K562 (cell line): ENCODE measurements at regions not wholly inside any gene's neighbourhood (a gene's known extent, or its start where the extent isn't known, plus 50 kb on each side); places are given as distances from the start of the nearest gene placed in this dataset.

Experiments used
- ATAC-seq: fragments of 200-7000 bp; cut with Tn5 transposase; 3 replicates; pipeline ENCODE4 v1.9.1; 2020; ENCODE audit warnings: moderate library complexity
- BruUV-seq: library from RNA; stranded (reverse); fragments of 400-500 nt; replicated peaks from 2 replicates; lab custom pipeline; 2021; lab: Mats Ljungman, UMichigan
- CTCF ChIA-PET: fragments of 300-600 bp; formaldehyde crosslinking; extraction: SDS; loops from one replicate; lab custom pipeline; 2021; ENCODE audit warnings: low intra/inter-chr PET ratio; lab: Yijun Ruan, JAX
- POLR2A ChIA-PET: fragments of 300-600, 350-650 bp; sonication (Branson Sonifier 250); formaldehyde crosslinking; extraction: SDS; loops from one replicate; lab custom pipeline; 2021; ENCODE audit warnings: antibody characterized with exemption, inconsistent platforms; lab: Yijun Ruan, JAX
- DNase-seq, 4 experiments: peaks; one replicate each; pipeline versions ENCODE4 v3.0.0 to v3.0.0-alpha.2; 2011 to 2018; ENCODE audit warnings: low spot score in 3 of 4, mixed read lengths in 3 of 4; ENCODE audit errors: extremely low read depth in 1 of 4
- FAIRE-seq: peaks from 2 replicates; lab custom pipeline; 2011; peaks lifted over from hg19 to GRCh38; lab: Jason Lieb, UNC
- H2AFZ ChIP-seq: 2 replicates; pipeline ENCODE4 v1.6.0; 2011; ENCODE audit warnings: low read depth, low read length, control low read depth, inconsistent platforms
- H3K27ac ChIP-seq: fragments of 200-600 bp; 3 replicates; pipeline ENCODE4 v1.8.0; 2011; ENCODE audit warnings: low read depth, mild to moderate bottlenecking, control low read depth, inconsistent platforms, low read length, moderate library complexity, mixed read lengths; ENCODE audit errors: extremely low read depth
- H3K27me3 ChIP-seq, 2 experiments: fragments of 300-600 bp in 1 of 2; 2 replicates in 1 of 2; 3 replicates in 1 of 2; pipeline versions ENCODE4 v1.6.0 to v1.8.0; 2011; ENCODE audit warnings: inconsistent platforms in 2 of 2, low read length in 2 of 2, mild to moderate bottlenecking in 1 of 2, mixed read lengths in 1 of 2, moderate library complexity in 1 of 2; ENCODE audit not compliant: control insufficient read depth in 2 of 2, insufficient read depth in 2 of 2
- H3K36me3 ChIP-seq: fragments of 300-600 bp; 3 replicates; pipeline ENCODE4 v1.8.0; 2011; ENCODE audit warnings: mild to moderate bottlenecking, low read length, inconsistent platforms; ENCODE audit not compliant: control insufficient read depth, insufficient read depth
- H3K4me1 ChIP-seq, 2 experiments: fragments of 200-600 bp in 1 of 2; replicated peaks in 1 of 2; 2 replicates in 1 of 2; 3 replicates in 1 of 2; pipeline versions ENCODE4 v1.5.1 to v1.8.0; 2011; ENCODE audit warnings: inconsistent platforms in 2 of 2, low read length in 2 of 2, mild to moderate bottlenecking in 1 of 2, mixed read lengths in 1 of 2, moderate library complexity in 1 of 2; ENCODE audit not compliant: control insufficient read depth in 2 of 2, insufficient read depth in 2 of 2
- H3K4me2 ChIP-seq: 2 replicates; pipeline ENCODE4 v1.6.1; 2011; ENCODE audit warnings: low read length, control low read depth, inconsistent platforms, mixed read lengths; ENCODE audit not compliant: insufficient read depth
- H3K4me3 ChIP-seq: fragments of 200-600 bp; sonication (generic), shearing (Covaris generic); 2 replicates; pipeline ENCODE4 v1.5.1; 2016; ENCODE audit warnings: control low read depth, inconsistent platforms
- H3K79me2 ChIP-seq: fragments of 200-600 bp; 3 replicates; pipeline ENCODE4 v1.8.0; 2011; ENCODE audit warnings: low read length, inconsistent platforms; ENCODE audit not compliant: control insufficient read depth, insufficient read depth
- H3K9ac ChIP-seq, 2 experiments: 2 replicates each; pipeline versions ENCODE4 v1.6.0 to v1.6.1; 2011; ENCODE audit warnings: low read depth in 2 of 2, low read length in 2 of 2, control low read depth in 1 of 2, inconsistent platforms in 1 of 2, mild to moderate bottlenecking in 1 of 2, mixed read lengths in 1 of 2; ENCODE audit not compliant: insufficient read depth in 1 of 2
- H3K9me1 ChIP-seq: one replicate; pipeline ENCODE4 v1.6.0; 2011; ENCODE audit warnings: inconsistent platforms, mild to moderate bottlenecking, low read length, moderate library complexity; ENCODE audit not compliant: control insufficient read depth, insufficient read depth
- H3K9me3 ChIP-seq: replicated peaks from 2 replicates; pipeline ENCODE4 v1.5.1; 2011; ENCODE audit warnings: low read depth, low read length, inconsistent platforms; ENCODE audit not compliant: control insufficient read depth, insufficient read depth
- H4K20me1 ChIP-seq: replicated peaks from 2 replicates; pipeline ENCODE4 v1.6.1; 2011; ENCODE audit warnings: low read length, inconsistent platforms, mixed read lengths; ENCODE audit not compliant: control insufficient read depth, insufficient read depth
- ARID3A ChIP-seq: IDR thresholded peaks from 2 replicates; pipeline ENCODE4 v1.6.1; 2012; ENCODE audit warnings: low read depth, low read length, improper control_type of control experiment, borderline replicate concordance
- CBX1 ChIP-seq: sonication (generic); IDR thresholded peaks from 2 replicates; pipeline ENCODE4 v1.6.1; 2016; ENCODE audit warnings: antibody characterized with exemption, low read depth, mild to moderate bottlenecking
- CHCHD3 ChIP-seq: fragments of 250-450 bp; sonication (Bioruptor Pico); IDR thresholded peaks from 2 replicates; pipeline ENCODE4 v2.1.2; 2022; ENCODE audit warnings: mild to moderate bottlenecking
- DACH1 ChIP-seq: fragments of 450-650 bp; IDR thresholded peaks from 2 replicates; pipeline ENCODE4 v1.6.1; 2018; ENCODE audit not compliant: partially characterized antibody
- EWSR1 ChIP-seq: fragments of 450-650 bp; IDR thresholded peaks from 2 replicates; pipeline ENCODE4 v1.6.1; 2018; ENCODE audit warnings: borderline replicate concordance, mild to moderate bottlenecking, low read depth, moderate library complexity; ENCODE audit not compliant: partially characterized antibody
- RBBP5 ChIP-seq: fragments of 200-600 bp; sonication (generic); IDR thresholded peaks from 2 replicates; pipeline ENCODE4 v1.6.1; 2012; ENCODE audit warnings: borderline replicate concordance, mild to moderate bottlenecking, low read length, control low read depth, inconsistent platforms; ENCODE audit not compliant: insufficient read depth, poor library complexity, severe bottlenecking
- TRIM28 ChIP-seq: fragments of 450-650 bp; IDR thresholded peaks from 2 replicates; pipeline ENCODE4 v1.6.1; 2017
- ZNF121 ChIP-seq: sonication (generic); formaldehyde crosslinking; conservative IDR thresholded peaks from 2 replicates; pipeline ENCODE4 v1.8.0; 2022; ENCODE audit warnings: missing genetic modification reagents
- ZNF583 ChIP-seq: fragments of 250-450 bp; sonication (Bioruptor Pico); IDR thresholded peaks from 2 replicates; pipeline ENCODE4 v1.4.0; 2020
- ZNF644 ChIP-seq: fragments of 200-800 bp; sonication (Bioruptor generic); IDR thresholded peaks from 2 replicates; pipeline ENCODE4 v1.6.1; 2016; ENCODE audit warnings: low read depth, missing genetic modification characterization, missing compliant biosample characterization
- ZNF79 ChIP-seq: fragments of 250-450 bp; sonication (Bioruptor Pico); IDR thresholded peaks from 2 replicates; pipeline ENCODE4 v1.4.0; 2020; ENCODE audit warnings: low read depth, mild to moderate bottlenecking, moderate library complexity
- WGBS: fragments of 100-300 bp; shearing (Covaris generic); methylation state at CpG from one replicate; pipeline ENCODE4 v1.1.6; 2016; ENCODE audit warnings: low coverage, mixed read lengths; ENCODE audit not compliant: insufficient coverage; ENCODE audit errors: missing lambda C conversion rate; 5-methylcytosine and 5-hydroxymethylcytosine counted together
- in situ Hi-C: fragments of 300-500 bp; cut with MboI; formaldehyde crosslinking; loops from 4 replicates; pipeline ENCODE4 v1.15.0; 2018; ENCODE audit warnings: inconsistent platforms, mixed read lengths
- intact Hi-C: fragments of 100-400 bp; cut with micrococcal nuclease; formaldehyde crosslinking; loops from 2 replicates; pipeline ENCODE4 v1.14.2; 2022
- TF ChIP-seq, protein P1 (sequence below), 2 experiments: fragments of 250-450 bp in 1 of 2; fragments of 450-650 bp in 1 of 2; sonication (Bioruptor Pico) in 1 of 2; IDR thresholded peaks; 2 replicates each; pipeline versions ENCODE4 v1.6.1 to v1.8.0; 2016 to 2021; ENCODE audit warnings: mild to moderate bottlenecking in 2 of 2, moderate library complexity in 2 of 2, missing compliant biosample characterization in 1 of 2, missing genetic modification characterization in 1 of 2
- TF ChIP-seq, protein P2 (sequence below): fragments of 450-650 bp; IDR thresholded peaks from 2 replicates; pipeline ENCODE4 v1.6.1; 2016

- no peaks in the 10 kb centered on the region for H3K79me2 ChIP-seq
- CTCF ChIA-PET, result no interaction called here
- no peaks in the 10 kb centered on the region for H4K20me1 ChIP-seq
- intact Hi-C loops, result no loop called here
- POLR2A ChIA-PET, result no interaction called here
- no peaks in the 10 kb centered on the region for H3K4me1 ChIP-seq
- TF ChIP-seq TRIM28, result no peak
- TF ChIP-seq, protein P1, sequence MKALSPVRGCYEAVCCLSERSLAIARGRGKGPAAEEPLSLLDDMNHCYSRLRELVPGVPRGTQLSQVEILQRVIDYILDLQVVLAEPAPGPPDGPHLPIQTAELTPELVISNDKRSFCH (CRISPR knock-in tag; IDR thresholded peaks at IDR 0.05), result no peak
- TF ChIP-seq, protein P1 (tag; IDR thresholded peaks at IDR 0.05), result no peak
- no peak for TF ChIP-seq ZNF644 (tag)
- no peak for TF ChIP-seq ARID3A
- TF ChIP-seq ZNF583 (CRISPR knock-in tag), result no peak
- no peak for TF ChIP-seq CBX1
- no peak for TF ChIP-seq EWSR1
- TF ChIP-seq ZNF79, result no peak
- TF ChIP-seq, protein P2, sequence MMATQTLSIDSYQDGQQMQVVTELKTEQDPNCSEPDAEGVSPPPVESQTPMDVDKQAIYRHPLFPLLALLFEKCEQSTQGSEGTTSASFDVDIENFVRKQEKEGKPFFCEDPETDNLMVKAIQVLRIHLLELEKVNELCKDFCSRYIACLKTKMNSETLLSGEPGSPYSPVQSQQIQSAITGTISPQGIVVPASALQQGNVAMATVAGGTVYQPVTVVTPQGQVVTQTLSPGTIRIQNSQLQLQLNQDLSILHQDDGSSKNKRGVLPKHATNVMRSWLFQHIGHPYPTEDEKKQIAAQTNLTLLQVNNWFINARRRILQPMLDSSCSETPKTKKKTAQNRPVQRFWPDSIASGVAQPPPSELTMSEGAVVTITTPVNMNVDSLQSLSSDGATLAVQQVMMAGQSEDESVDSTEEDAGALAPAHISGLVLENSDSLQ, result no peak
- TF ChIP-seq CHCHD3 (CRISPR knock-in tag), result no peak
- TF ChIP-seq RBBP5, result no peak
- TF ChIP-seq DACH1, result no peak
- TF ChIP-seq ZNF121 (CRISPR knock-in tag), result no peak
- H2AFZ ChIP-seq, result no peak overlapping the region
- no peaks in the 10 kb centered on the region for H3K36me3 ChIP-seq
- BruUV-seq, result no TSS peak
- no peaks in the 10 kb centered on the region for H3K27me3 ChIP-seq
- H3K9me1 ChIP-seq, result no peaks in the 10 kb centered on the region
- ATAC-seq (no peak), FAIRE-seq (no peak), DNase-seq (no peak)
- no peaks in the 10 kb centered on the region for H3K9me3 ChIP-seq
- no peak overlapping the region for H3K4me3 ChIP-seq
- 18% methylated on average over 1 of the region's 1 CpG for WGBS
- in situ Hi-C loops, result no loop called here
- H3K9ac ChIP-seq, result no peak overlapping the region
- no peak overlapping the region for H3K4me2 ChIP-seq
- H3K27ac ChIP-seq, result no peak overlapping the region
These were observed 388.5 kb downstream of the PSAT1 start for GRCh38 chr9:78685471-78685870.
